ENCODE measurements at regions not wholly inside any gene's neighbourhood (a gene's known extent, or its start where the extent isn't known, plus 50 kb on each side); places are given as distances from the start of the nearest gene placed in this dataset.

DNA sequence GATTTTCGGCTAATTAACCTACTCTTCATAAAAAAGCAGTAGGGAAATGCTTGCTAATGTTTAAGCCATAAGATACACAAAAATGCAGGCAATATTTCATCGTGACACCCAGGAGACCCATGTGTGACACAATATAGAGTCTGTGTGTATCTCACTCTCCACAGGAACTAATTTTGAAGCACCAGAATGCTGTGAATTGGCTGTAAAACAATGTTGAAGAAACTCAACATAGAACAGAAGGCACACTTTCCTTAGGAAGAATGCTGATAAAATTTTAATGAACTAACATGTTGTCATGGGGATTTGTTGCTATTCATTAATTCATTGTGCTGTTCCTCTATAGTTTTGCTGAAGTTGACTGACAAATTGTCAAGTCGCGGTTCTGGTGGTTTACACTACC lies 249.4 kb upstream of the TFAP2D start:
- H3K9ac ChIP-seq = no peak overlapping the region
- H3K4me1 ChIP-seq (ENCODE audit: control insufficient read depth in 1 of 2, insufficient read depth in 2 of 2, low read depth in 1 of 2, low read length in 1 of 2) = no peaks in the 10 kb centered on the region
- no peaks in the 10 kb centered on the region for H3K79me2 ChIP-seq (ENCODE audit: insufficient read depth)
- no peak overlapping the region for H3K4me2 ChIP-seq
- no peaks in the 10 kb centered on the region for H3F3A ChIP-seq (replicated peaks; ENCODE audit: insufficient read depth)
- no peaks in the 10 kb centered on the region for H4K20me1 ChIP-seq (ENCODE audit: insufficient read depth)
- no peak overlapping the region for H3K27ac ChIP-seq (ENCODE audit: low read depth in 2 of 2, low read length in 1 of 2)
- no peak overlapping the region for H3K4me3 ChIP-seq (ENCODE audit: low read depth in 2 of 2, low read length in 1 of 2)
- no peak overlapping the region for H2AFZ ChIP-seq (ENCODE audit: low read depth)
- ChIA-PET CTCF (no interaction called here), POLR2A (no interaction called here)
- no peaks in the 10 kb centered on the region for H3K9me2 ChIP-seq
- no peaks in the 10 kb centered on the region; the same call in 1 of the 2 replicates for H3K9me3 ChIP-seq
- H3K27me3 ChIP-seq (ENCODE audit: insufficient read depth) = no peaks in the 10 kb centered on the region
- TF ChIP-seq GABPA (IDR thresholded peaks at IDR 0.05; ENCODE audit: low read depth) (no peak), TEAD4 (IDR thresholded peaks at IDR 0.05; ENCODE audit: borderline replicate concordance, insufficient read depth) (no peak), RAD21 (IDR thresholded peaks at IDR 0.05; ENCODE audit: low read length) (no peak), TAF1 (IDR thresholded peaks at IDR 0.05; ENCODE audit: borderline replicate concordance, low read depth, low read length) (no peak), ELF1 (IDR thresholded peaks at IDR 0.05) (no peak), JUND (IDR thresholded peaks at IDR 0.05) (no peak), RCOR1 (IDR thresholded peaks at IDR 0.05; ENCODE audit: low read length) (no peak), NRF1 (IDR thresholded peaks at IDR 0.05; ENCODE audit: low read depth, low read length) (no peak), TCF12 (IDR thresholded peaks at IDR 0.05) (no peak), RFX5 (IDR thresholded peaks at IDR 0.05; ENCODE audit: low read length) (no peak)
- TF ChIP-seq, protein P1, sequence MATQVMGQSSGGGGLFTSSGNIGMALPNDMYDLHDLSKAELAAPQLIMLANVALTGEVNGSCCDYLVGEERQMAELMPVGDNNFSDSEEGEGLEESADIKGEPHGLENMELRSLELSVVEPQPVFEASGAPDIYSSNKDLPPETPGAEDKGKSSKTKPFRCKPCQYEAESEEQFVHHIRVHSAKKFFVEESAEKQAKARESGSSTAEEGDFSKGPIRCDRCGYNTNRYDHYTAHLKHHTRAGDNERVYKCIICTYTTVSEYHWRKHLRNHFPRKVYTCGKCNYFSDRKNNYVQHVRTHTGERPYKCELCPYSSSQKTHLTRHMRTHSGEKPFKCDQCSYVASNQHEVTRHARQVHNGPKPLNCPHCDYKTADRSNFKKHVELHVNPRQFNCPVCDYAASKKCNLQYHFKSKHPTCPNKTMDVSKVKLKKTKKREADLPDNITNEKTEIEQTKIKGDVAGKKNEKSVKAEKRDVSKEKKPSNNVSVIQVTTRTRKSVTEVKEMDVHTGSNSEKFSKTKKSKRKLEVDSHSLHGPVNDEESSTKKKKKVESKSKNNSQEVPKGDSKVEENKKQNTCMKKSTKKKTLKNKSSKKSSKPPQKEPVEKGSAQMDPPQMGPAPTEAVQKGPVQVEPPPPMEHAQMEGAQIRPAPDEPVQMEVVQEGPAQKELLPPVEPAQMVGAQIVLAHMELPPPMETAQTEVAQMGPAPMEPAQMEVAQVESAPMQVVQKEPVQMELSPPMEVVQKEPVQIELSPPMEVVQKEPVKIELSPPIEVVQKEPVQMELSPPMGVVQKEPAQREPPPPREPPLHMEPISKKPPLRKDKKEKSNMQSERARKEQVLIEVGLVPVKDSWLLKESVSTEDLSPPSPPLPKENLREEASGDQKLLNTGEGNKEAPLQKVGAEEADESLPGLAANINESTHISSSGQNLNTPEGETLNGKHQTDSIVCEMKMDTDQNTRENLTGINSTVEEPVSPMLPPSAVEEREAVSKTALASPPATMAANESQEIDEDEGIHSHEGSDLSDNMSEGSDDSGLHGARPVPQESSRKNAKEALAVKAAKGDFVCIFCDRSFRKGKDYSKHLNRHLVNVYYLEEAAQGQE (IDR thresholded peaks at IDR 0.05; ENCODE audit: low read depth, low read length) = no peak
- TF ChIP-seq, protein P2, sequence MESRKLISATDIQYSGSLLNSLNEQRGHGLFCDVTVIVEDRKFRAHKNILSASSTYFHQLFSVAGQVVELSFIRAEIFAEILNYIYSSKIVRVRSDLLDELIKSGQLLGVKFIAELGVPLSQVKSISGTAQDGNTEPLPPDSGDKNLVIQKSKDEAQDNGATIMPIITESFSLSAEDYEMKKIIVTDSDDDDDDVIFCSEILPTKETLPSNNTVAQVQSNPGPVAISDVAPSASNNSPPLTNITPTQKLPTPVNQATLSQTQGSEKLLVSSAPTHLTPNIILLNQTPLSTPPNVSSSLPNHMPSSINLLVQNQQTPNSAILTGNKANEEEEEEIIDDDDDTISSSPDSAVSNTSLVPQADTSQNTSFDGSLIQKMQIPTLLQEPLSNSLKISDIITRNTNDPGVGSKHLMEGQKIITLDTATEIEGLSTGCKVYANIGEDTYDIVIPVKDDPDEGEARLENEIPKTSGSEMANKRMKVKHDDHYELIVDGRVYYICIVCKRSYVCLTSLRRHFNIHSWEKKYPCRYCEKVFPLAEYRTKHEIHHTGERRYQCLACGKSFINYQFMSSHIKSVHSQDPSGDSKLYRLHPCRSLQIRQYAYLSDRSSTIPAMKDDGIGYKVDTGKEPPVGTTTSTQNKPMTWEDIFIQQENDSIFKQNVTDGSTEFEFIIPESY (IDR thresholded peaks at IDR 0.05; ENCODE audit: borderline replicate concordance, low read depth) = no peak
- no peak for DNase-seq
- whole genome bisulfite sequencing (ENCODE audit: low lambda C conversion rate) = 51% methylated on average over 4 of the region's 4 CpGs
- H3K36me3 ChIP-seq (replicated peaks in 1 of 2; ENCODE audit: control insufficient read depth in 1 of 2, insufficient read depth in 2 of 2, low read length in 1 of 2) = no peaks in the 10 kb centered on the region

DNA sequence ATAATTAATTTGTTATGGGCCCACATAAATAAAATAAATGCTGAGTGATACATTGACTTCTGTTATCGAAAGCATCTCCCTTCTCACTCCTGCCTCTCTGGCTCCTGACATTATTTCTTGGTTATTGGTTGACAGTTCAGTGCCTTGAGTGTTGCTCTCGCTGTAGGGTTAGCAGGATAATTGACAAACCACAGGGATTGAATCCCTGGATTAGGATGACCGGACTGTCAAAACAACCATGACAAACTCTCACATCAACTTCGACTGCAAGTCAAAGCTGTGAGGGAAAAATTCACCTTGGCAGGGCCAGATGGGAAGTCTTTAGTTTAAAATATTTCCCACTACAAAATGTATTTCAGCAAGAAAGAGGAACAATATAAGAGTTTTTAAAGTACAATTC lies 245.4 kb upstream of the TFAP2D start:
- ChIA-PET CTCF (no interaction called here), POLR2A (no interaction called here)
- WGBS (ENCODE audit: low lambda C conversion rate) = 41% methylated on average over 4 of the region's 4 CpGs
- no peaks in the 10 kb centered on the region for H3K9me2 ChIP-seq
- no peaks in the 10 kb centered on the region for H3F3A ChIP-seq (replicated peaks; ENCODE audit: insufficient read depth)
- no peak for DNase-seq
- no peaks in the 10 kb centered on the region for H3K79me2 ChIP-seq (ENCODE audit: insufficient read depth)
- H4K20me1 ChIP-seq (ENCODE audit: insufficient read depth) = no peaks in the 10 kb centered on the region
- no peak overlapping the region for H3K4me2 ChIP-seq
- H3K4me1 ChIP-seq (ENCODE audit: control insufficient read depth in 1 of 2, insufficient read depth in 2 of 2, low read depth in 1 of 2, low read length in 1 of 2) = no peaks in the 10 kb centered on the region
- H3K9me3 ChIP-seq = no peaks in the 10 kb centered on the region; the same call in 1 of the 2 replicates
- no peak overlapping the region for H3K27ac ChIP-seq (ENCODE audit: low read depth in 2 of 2, low read length in 1 of 2)
- no peaks in the 10 kb centered on the region for H3K27me3 ChIP-seq (ENCODE audit: insufficient read depth)
- no peak overlapping the region for H2AFZ ChIP-seq (ENCODE audit: low read depth)
- no peak overlapping the region for H3K9ac ChIP-seq
- H3K36me3 ChIP-seq (replicated peaks in 1 of 2; ENCODE audit: control insufficient read depth in 1 of 2, insufficient read depth in 2 of 2, low read length in 1 of 2) = no peaks in the 10 kb centered on the region
- no peak overlapping the region for H3K4me3 ChIP-seq (ENCODE audit: low read depth in 2 of 2, low read length in 1 of 2)
- no peak for TF ChIP-seq FOXM1 (IDR thresholded peaks at IDR 0.05; ENCODE audit: low read depth)
- no peak for TF ChIP-seq RCOR1 (IDR thresholded peaks at IDR 0.05; ENCODE audit: low read length)
- TF ChIP-seq, protein P1 (IDR thresholded peaks at IDR 0.05; ENCODE audit: low read depth, low read length) = no peak
- TF ChIP-seq, protein P3, sequence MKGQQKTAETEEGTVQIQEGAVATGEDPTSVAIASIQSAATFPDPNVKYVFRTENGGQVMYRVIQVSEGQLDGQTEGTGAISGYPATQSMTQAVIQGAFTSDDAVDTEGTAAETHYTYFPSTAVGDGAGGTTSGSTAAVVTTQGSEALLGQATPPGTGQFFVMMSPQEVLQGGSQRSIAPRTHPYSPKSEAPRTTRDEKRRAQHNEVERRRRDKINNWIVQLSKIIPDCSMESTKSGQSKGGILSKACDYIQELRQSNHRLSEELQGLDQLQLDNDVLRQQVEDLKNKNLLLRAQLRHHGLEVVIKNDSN (IDR thresholded peaks at IDR 0.05; ENCODE audit: borderline replicate concordance, low read depth) = no peak
- no peak for TF ChIP-seq CHD2 (IDR thresholded peaks at IDR 0.05; ENCODE audit: low read length, partially characterized antibody)
- no peak for TF ChIP-seq RFX5 (IDR thresholded peaks at IDR 0.05; ENCODE audit: low read length)
- no peak for TF ChIP-seq SMC3 (IDR thresholded peaks at IDR 0.05; ENCODE audit: low read depth, low read length)
- TF ChIP-seq ELF1 (IDR thresholded peaks at IDR 0.05) = no peak
- TF ChIP-seq, protein P4, sequence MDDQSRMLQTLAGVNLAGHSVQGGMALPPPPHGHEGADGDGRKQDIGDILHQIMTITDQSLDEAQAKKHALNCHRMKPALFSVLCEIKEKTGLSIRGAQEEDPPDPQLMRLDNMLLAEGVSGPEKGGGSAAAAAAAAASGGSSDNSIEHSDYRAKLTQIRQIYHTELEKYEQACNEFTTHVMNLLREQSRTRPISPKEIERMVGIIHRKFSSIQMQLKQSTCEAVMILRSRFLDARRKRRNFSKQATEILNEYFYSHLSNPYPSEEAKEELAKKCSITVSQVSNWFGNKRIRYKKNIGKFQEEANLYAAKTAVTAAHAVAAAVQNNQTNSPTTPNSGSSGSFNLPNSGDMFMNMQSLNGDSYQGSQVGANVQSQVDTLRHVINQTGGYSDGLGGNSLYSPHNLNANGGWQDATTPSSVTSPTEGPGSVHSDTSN (IDR thresholded peaks at IDR 0.05) = no peak
